T47D (cell line): ENCODE measurements at regions not wholly inside any gene's neighbourhood (a gene's known extent, or its start where the extent isn't known, plus 50 kb on each side); places are given as distances from the start of the nearest gene placed in this dataset.

ENCODE experiments used
- DNase-seq, 2 experiments: peaks; one replicate each; pipeline versions ENCODE4 v3.0.0 to v3.0.0-alpha.2; 2011 to 2012; ENCODE audit warnings: low read depth in 1 of 2, low spot score in 1 of 2
- JUND ChIP-seq: IDR thresholded peaks from 2 replicates; pipeline ENCODE4 v1.6.1; 2012; ENCODE audit warnings: low read depth
- in situ Hi-C: cut with HindIII; loops from 2 replicates; pipeline ENCODE4 v1.10.0; 2016; ENCODE audit warnings: low sequenced_read_pairs, low pct_unique_long_range_greater_than_20kb

GRCh38 chr15:61659566-61660190 is 400.6 kb downstream of the VPS13C start:
- in situ Hi-C loops, result no loop called here
- DNase-seq, result no peak
- TF ChIP-seq JUND, result no peak

- in situ Hi-C loops, result no loop called here
- no peak for DNase-seq
- TF ChIP-seq JUND, result no peak
Measured at GRCh38 chr15:61657461-61657860, 402.8 kb downstream of the VPS13C start.

GRCh38 chr15:61656391-61656790 is 403.9 kb downstream of the VPS13C start:
- TF ChIP-seq JUND, result no peak
- no peak for DNase-seq
- in situ Hi-C loops, result no loop called here

GRCh38 chr15:61655881-61656280 is 404.4 kb downstream of the VPS13C start:
- DNase-seq, result no peak
- no peak for TF ChIP-seq JUND
- in situ Hi-C loops, result no loop called here

GRCh38 chr15:61654918-61655317 is 405.3 kb downstream of the VPS13C start:
- DNase-seq, result no peak
- no peak for TF ChIP-seq JUND
- in situ Hi-C loops, result no loop called here

- in situ Hi-C loops, result no loop called here
- no peak for DNase-seq
- TF ChIP-seq JUND, result no peak
Measured at GRCh38 chr15:61654002-61654740, 406.1 kb downstream of the VPS13C start.

- no peak for TF ChIP-seq JUND
- in situ Hi-C loops, result no loop called here
- no peak for DNase-seq
Measured at GRCh38 chr15:61653110-61653509, 407.1 kb downstream of the VPS13C start.

GRCh38 chr15:61651267-61651666 is 409.0 kb downstream of the VPS13C start:
- DNase-seq, result no peak
- in situ Hi-C loops, result no loop called here
- TF ChIP-seq JUND, result no peak

- no peak for DNase-seq
- in situ Hi-C loops, result no loop called here
- no peak for TF ChIP-seq JUND
Measured at GRCh38 chr15:61649046-61649445, 411.2 kb downstream of the VPS13C start.

GRCh38 chr15:61644550-61644949 is 415.4 kb upstream of the RORA start:
- in situ Hi-C loops, result no loop called here
- peak in 1 of 2 experiments; percentile 19 for DNase-seq
- no peak for TF ChIP-seq JUND

- TF ChIP-seq JUND, result no peak
- in situ Hi-C loops, result no loop called here
Measured at GRCh38 chr15:61641645-61642044, 412.5 kb upstream of the RORA start.

GRCh38 chr15:61640756-61641155 is 411.7 kb upstream of the RORA start:
- DNase-seq, result no peak
- in situ Hi-C loops, result no loop called here

More at GRCh38 chr15:61641645-61642044, 412.5 kb upstream of the RORA start:
- DNase-seq, result no peak

GRCh38 chr15:61639491-61639890 is 410.4 kb upstream of the RORA start:
- in situ Hi-C loops, result no loop called here
- DNase-seq, result no peak
- no peak for TF ChIP-seq JUND

More at GRCh38 chr15:61640756-61641155, 411.7 kb upstream of the RORA start:
- TF ChIP-seq JUND, result no peak
